Right renal pelvis (tissue), 4 donors: ENCODE measurements at regions not wholly inside any gene's neighbourhood (a gene's known extent, or its start where the extent isn't known, plus 50 kb on each side); places are given as distances from the start of the nearest gene placed in this dataset.
A peak's percentile ranks its signal among the peaks of the same experiment; 100 is the strongest.
"Not testable (repeated sequence)": the region's sequence is repeated elsewhere in the genome, so short reads cannot be mapped to it uniquely, and the experiment has no call there.

Experiments used
- DNase-seq, 4 donors: peaks; one replicate each; pipeline ENCODE4 v3.0.0-alpha.2; 2013; ENCODE audit warnings: low read depth in 4 of 4, low spot score in 3 of 4, missing footprints in 1 of 4

DNA sequence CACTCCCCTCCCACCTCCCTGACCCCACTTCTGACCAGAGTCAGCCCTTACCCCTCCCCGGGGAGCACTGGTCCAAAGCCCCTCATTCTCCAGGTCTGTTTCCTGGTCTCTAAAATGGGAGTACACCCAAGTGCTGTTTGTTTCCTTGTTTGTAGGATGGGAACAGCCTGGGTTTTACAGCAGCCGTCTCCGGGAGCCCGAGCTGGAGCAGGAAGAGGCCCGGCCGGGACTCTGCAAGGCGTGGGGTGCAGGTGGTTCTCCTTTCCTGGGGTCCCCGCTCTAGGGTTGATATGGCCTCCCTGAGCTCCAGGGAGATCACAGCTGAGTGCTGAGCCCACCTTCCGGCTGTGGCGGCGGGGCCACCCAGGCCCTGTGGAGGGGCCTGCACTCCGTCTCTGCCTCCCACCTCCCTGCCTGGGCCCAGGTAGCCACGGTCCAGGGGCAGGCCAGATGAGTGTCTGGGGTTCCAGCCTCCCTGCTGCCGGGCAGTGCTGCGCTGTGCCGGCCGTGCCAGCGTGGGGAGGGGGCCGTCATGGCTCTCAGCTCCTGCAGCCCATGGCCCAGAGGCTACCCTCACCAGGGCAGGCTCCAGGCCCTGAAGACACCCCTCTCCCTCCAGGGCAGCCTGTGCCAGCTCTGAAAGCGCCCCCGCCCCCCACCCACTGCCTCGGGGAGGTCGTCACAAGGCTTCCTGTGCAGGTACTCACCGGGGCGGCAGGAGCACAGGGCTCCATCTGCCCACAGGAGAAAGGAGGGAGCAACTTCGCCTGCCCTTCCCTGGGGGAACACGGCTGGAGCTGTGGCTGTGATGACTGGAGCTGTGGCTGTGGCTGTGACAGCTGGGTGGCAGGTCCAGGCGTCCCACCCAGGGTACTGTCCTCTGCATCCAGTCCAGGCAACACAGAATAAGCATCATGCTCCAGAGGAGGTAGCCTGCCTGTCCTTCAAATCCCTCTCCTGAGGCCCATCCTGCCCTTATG, 98.8 kb downstream of the ADRA2C start:
- DNase-seq, result no peak

DNA sequence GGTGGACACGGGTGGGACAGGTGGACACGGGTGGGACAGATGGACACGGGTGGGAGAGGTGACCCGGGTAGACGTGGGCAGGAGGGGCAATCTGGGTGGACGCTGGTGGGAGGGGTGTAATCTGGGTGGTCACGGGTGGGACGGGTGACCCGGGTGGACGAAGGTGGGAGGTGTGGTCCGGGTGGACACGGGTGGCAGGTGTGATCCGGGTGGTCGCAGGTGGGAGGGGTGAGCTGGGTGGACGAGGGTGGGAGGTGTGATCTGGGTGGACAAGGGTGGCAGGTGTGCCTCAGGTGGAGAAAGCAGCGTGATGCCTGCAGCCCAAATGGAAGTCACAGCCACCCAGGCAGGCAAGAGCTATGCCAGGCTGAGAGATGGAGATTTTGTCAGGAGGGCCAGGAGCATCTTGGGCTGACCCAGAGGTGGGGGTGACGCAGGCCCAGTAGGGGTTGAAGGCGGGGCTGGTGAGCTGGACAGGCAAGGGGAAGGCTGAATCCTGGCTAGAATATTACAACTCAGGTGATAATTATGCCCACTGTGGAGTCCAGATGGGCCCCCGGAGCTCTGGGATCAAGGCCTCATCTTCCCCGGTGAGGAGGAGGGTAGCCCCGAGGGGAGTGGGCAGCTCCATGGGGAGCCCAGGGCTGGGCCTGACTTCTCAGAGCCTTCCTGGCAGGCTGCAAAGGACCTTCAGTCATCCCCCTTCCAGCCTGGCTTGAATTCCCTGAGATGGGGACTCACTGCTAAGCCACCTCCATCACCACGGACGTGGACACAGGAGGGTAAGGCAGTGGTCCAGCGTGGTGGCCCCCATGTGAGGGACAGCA, 100.0 kb downstream of the ADRA2C start:
- DNase-seq, result no peak

DNA sequence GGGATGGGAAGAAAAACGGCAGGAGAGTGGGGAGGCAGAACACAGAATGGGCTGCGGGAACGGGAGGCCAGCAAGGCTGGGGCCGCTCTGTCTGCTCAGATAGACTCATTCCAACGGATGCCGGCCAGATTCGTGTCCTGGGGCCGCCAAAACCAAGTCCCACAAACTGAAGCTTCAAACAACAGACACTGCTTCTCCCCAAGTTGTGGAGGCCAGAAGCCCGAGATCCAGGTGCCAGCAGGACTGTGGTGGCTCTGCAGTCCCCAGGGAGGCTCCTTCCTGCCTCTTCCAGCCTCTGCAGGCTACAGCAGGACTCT, 100.6 kb downstream of the ADRA2C start:
- DNase-seq, result no peak

DNA sequence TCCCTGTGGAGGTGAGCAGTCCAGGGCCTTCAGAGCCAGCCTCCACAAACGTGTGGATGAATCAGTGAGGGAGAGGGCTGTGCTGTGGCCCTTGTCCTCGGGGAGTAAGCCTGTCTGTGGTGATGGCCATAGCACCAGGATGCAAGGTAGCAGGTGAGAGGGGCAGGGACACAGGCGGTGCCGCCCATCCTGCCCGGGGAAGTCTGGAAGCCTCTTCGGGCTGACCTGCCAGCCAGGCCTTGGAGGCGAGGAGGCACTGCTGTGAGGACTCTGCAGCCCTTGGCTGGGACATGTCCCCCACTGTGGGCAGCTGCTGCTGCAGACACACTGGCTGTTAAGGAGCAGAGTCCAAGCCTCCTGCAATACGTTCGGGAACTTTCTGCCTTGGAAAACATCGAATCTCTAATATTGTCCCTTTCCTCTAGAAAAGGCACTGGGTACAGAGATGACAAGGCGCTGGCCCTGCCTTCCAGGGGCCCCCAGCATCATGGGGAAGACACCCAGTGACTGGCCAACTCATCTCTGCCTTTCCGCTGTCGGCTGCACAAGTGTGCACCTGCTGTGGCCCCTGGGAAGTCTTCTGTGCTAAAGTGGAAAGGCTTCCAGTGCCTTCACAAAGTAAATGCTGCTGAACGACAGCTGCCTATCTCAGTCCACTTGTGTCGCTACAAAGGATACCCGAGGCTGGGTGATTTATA, 101.4 kb downstream of the ADRA2C start:
- no peak for DNase-seq

DNA sequence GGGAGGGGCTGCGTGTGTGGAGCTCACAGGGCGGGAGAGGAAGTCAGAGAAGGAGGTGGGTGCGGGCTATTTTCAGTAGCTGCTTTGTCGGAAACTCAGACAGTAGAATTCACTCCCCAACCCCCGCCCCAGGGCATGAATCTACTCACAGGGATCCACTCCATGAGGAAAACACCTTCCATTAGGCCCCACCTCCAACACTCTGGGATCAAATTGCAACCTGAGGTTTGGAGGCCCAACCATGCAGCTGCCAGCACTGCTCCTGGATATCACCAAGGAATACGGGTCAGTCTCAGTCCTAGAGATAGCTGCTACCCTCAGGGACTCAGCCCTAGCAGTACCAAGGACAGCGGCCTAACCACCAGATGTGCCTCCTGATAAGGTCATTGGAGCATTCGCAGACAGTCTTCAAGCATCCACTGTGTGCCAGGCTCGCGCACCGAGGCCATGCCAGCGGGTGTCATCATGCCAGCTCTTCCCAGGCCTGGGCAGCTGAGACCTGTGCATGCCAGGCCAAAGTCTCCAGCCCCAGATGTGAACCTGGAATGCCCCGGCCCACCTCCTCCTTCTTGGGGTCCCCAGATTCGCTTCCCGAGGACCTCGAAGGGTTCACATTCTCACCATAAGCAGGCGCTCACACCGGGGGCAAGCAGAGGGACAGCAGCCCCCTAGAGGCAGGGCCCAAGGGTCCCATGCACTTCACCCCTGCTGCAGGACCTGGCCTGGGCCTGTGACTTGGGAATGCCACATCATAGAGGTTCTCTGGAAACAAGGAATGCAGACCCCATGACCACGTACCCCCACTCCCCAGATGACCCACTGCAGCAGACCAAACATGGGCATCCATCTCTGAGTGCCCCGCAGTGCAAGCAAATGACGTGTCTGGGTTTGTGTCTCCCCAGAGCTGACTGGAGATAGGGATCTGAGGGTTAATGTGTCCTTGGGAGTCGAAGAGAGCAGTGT, 102.3 kb downstream of the ADRA2C start:
- peak in 2 of 4 donors; percentile 44 to 48 for DNase-seq

DNA sequence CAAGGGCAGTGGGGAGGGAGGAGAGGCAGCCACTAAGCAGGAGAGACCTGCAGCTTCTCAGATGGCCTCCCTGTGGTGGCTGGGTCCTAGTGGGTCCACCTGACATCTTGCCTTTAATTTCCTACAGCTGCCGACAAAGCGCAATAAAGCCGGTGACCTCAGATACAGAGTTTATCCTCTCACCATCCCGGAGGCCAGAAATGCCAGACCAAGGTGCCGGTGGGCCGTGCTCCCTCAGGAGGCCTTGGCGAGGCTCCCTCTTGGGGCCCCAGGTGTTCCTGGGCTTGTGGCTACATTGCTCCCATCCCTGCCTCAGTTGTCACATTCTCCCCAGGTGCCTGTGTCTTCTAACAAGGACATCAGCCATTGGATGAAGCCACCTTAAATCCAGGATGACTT, 103.0 kb downstream of the ADRA2C start:
- no peak for DNase-seq

DNA sequence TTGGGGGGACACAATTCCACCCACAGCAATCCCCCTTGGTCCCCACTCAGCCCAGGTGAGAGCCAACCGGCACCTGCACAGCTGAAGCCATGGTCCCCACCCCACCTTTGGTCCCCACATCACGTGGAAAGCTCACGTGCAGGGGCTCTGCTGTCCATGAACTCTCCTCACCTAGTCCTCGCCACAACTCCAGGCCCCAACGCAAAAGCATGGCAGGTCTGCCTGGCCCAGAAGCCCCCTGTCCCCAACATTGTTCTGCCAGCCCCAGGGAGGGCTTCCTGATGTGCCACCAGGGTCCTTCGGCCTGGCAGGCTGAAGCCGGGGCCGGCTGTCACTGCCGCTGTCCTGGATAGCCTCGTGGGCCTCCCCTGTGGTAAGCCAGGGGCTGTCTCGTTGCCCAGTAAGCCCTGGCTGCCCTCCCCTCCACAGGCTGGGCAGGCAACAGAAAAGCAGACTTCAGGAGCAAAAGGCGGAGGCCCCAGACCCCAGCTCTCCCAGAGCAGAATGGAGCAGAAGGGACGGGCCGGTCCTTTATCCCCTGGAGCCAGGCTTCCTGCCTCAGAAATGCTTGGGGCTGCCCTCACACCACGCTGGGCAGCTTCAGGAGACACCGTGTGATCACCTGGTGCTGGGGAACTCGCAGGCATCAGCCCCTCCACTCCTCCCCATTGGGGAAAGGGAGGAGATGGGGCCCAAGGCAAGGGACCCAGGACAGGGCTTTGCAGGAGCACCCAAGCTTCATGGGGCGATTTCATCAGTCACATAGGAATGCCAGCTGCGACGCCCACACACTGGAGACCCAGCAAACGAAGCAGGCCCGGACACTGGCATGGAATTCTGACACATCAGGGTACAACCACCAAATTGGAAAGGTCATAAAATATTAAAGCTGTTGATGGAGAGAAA, 103.7 kb downstream of the ADRA2C start:
- DNase-seq, result no peak

DNA sequence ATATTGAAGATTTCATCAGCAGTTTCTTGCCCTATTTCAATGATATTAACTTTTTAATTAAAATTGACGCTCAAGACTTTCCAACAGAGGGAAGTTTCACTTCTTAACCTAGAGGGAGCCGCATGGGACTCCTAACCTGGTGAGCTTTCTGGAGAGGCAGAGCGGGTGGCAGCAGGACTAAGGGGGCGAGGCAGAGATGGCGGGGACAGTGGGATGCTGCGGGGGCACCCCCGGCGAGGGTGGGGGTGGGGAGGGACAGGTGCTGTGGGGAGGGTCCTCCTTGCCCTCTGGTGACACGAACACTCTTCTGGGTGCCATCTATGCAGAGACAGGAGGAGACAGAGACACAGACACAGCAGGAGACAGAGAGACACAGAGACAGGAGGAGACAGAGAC, 104.4 kb downstream of the ADRA2C start:
- DNase-seq, result no peak

DNA sequence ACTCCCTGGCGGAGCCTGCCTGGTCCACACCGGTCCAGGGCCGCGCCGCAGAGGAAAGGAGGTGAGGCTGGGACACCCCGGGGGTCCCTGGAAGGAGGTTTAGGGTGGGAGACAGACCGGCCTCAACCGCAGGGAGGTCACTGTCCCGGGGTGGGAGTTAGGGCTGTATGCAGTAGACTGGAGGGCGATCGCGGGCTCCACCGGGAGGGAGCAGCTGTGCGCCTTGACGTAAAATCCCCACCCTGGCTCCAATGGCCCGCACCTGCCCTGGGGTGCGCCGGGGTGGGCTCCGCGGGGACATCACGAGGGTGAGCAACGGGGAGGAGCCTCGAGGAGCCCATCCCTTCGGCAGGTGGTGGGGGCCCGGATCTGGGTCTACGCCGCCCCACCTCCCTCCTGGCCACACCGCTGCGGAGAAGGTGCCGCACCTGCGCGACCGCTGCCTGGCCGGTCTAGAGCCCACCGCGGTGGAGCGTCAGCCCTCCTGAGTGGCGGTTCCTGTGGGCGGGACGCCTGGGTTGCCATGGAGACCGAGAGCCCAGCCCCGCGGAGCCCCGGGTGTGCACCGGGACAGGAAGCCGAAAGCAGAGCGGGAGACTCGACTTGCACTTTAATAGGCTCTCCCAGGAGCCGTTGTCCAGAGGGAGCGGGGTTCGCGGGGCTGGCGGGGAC, 105.1 kb downstream of the ADRA2C start:
- peak in 2 of 4 donors; percentile 31 to 35 for DNase-seq

DNA sequence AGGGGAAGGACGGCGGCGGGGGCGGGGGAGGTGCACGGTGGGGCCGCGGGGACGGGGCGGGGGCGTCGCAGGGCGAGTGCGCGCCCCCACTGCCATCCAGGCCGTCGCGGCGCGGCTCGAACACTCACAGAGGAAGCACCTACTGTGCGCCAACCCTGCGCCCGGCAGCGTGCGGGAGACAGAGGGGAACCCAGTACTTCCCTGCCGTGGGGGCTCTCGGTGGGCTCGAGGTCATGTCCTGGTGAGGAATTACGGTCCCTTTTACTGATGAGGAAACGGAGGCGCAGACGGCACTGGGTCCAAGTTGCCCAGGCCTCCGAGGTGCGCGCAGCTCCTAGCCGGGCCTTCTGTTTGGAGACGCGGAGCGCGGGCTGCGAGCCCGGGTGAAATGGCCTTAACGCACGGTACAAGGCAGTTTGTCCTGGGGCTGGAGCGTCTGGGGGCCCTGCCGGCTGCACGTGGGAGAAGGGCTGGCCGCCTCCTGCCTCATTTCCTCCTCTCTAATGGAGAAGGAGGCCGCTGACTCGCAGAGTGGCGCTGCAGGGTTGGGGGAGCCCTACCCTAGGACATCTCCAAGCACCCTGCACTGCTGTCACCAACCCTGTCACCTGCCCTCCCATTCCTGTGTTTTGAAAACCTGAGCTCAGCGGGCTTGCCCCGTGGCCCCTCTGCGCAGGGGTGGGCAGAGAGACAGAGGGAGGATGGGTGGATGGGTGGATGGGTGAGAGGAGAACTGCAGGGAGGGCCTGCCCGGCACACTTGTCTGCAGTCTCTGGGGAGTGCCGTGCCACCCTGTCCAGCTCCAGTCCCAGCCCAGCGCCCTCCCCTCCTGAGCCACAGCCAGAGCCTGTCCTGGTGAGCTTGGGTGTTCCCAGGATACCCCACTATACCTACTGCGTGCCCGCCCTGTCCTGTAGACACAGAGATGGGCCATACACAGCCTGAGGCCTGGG, 106.0 kb downstream of the ADRA2C start:
- no peak for DNase-seq

DNA sequence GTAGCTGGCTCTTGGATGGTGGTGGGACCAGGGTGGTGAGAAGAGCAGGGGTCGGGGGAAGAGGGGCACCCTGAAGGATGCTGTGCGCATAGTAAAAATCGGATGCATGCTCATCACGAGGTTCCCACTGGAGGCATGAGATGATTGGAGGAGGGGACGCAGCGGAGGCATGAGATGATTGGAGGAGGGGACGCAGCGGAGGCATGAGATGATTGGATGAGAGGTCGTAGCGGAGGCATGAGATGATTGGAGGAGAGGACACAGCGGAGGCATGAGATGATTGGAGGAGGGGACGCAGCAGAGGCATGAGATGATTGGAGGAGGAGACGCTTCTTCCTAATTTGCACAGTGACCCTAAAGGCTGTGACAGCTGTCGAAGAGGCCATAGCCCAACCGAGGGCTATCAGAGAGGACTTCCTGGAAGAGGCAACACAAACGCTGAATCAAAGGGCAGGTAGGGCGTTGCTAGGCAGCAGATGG, 106.7 kb downstream of the ADRA2C start:
- DNase-seq, result no peak

DNA sequence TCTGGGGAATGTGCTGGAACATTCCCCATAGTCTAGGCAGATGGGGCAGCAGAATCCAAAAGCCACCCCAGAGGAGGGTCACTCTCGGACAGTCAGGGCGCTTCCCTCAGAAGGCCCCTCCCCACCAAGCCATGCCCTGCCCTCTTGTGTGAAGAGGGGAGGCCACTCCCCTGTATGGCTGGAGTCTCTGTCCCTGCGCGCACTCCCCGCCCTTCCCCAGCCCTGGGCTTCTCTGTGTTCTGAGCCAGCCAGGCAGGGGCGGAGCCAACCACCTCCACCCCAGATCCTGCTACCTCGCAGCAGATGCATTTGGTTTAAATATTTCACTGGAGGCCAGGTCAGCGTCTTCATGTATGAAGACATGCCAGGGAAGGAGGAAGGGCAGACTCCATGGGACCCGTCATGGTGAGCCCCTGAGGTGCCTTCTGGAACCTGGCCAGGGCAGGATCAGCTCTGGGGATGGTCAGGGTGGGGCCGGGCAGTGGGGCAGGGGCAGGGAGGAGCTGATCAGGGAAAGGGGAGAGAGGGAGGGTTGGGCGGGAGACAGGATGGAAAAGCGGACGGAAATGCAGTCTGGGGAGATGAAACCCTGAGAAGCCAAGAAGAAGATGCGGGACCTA, 107.3 kb downstream of the ADRA2C start:
- DNase-seq, result no peak

DNA sequence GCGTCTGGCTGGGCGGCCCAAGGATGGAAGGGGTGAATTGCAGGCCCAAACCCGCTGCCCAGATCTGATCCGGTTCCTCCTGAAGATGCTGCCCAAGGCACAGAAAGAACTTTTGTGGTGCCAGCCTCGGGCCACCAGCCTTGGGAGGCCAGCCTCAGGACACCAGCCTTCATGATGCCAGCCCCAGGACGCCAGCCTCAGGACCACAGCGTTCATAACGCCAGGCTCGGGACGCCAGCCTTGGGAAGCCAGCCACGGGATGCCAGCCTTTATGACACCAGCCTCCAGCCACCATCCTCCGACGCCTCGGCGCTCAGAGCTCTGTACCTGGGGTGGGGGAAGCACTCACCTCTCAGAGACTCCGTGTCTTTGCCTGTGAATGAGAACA, 107.8 kb downstream of the ADRA2C start:
- no peak for DNase-seq

DNA sequence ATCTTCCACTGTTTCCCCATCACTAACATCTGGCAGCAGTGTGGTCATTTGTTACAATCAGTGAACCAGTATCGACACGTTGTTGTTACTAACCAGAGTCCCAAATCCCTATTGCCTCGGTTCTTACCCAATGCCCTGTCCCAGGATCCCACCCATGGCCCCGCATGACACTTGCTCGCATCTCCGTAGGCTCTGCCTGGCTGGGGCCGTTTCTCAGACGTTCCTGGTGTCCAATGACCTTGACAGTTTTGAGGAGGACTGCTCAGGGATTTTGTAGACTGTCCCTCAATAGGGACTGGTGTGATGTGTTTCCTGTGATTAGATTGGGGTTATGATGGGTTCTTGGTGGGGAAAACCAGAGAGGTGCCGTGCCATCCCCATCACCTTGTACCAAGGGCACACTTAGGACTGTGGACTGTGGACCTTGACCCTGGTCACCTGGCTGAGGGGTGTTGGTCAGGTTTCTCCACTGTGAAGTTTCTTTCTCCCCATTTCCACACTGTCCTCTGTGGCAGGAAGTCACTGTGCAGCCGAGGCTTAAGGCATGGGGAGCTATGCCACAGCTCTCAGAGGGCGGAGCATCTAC, 108.4 kb downstream of the ADRA2C start:
- no peak for DNase-seq

DNA sequence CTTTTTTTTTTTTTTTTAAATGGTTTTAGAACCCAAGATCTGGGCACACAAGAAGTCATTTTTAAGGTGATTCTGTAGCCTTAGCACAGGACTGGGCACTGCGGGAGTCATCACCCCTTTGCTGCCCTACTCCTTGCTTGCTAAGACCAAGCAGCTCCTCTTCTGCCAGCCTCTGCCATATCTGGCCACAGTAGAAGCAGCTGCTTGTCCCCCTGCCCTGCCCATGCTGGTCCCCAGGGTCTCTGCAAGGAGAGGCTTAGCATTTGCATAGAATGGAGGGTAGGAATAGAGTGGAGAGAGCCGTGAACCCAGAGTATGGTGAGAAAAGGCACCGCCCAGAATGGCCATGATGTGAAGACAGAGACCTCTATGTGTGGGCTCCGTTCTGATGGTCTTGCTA, 109.3 kb downstream of the ADRA2C start:
- DNase-seq, result no peak

DNA sequence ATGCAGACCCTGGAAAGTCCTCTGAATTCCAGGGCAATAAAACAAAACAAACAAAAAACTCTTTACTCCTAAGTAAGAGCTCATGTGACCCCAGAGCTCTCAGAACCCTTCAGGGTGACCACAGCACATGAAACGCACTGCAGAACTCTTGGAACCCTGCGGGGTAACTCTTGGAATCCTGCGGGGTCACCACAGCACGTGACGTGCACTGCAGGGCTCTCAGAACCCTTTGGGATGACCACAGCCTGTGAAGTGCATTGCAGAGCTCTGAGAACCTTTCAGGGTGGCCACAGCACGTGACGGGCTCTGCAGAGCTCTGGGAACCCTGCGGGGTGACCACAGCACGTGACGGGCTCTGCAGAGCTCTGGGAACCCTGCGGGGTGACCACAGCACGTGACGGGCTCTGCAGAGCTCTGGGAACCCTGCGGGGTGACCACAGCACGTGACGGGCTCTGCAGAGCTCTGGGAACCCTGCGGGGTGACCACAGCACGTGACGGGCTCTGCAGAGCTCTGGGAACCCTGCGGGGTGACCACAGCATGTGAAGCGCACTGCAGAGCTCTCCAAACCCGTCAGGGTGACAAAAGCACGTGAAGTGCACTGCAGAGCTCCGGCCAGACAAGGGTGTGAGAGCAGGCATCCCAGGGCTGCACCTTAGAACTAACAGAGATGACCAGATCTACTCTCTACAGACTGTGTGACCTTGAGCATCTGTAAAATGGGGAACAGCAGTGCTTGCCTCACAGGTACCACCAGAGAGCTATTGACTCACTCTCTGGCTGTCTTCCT, 110.1 kb downstream of the ADRA2C start:
- DNase-seq, result not testable (repeated sequence)
